OCI-LY1 (cell line): ENCODE measurements at regions not wholly inside any gene's neighbourhood (a gene's known extent, or its start where the extent isn't known, plus 50 kb on each side); places are given as distances from the start of the nearest gene placed in this dataset.

ENCODE experiments used
- H2AFZ ChIP-seq: fragments of 200-600 bp; sonication (generic), shearing (Covaris generic); 2 replicates; pipeline ENCODE4 v1.6.0; 2014; ENCODE audit warnings: antibody characterized with exemption, mild to moderate bottlenecking, low read length
- H3F3A ChIP-seq: fragments of 200-600 bp; sonication (generic), shearing (Covaris generic); 2 replicates; pipeline ENCODE4 v1.6.0; 2014; ENCODE audit warnings: mild to moderate bottlenecking, antibody characterized with exemption, low read length, moderate library complexity; ENCODE audit not compliant: insufficient read depth
- H3K27ac ChIP-seq: fragments of 200-600 bp; sonication (generic); 2 replicates; pipeline ENCODE4 v1.5.1; 2014; ENCODE audit warnings: low read length, mixed run types, mild to moderate bottlenecking, low read depth; ENCODE audit not compliant: poor library complexity, severe bottlenecking
- H3K27me3 ChIP-seq: fragments of 200-600 bp; sonication (generic); 2 replicates; pipeline ENCODE4 v1.6.0; 2014; ENCODE audit warnings: antibody characterized with exemption, mild to moderate bottlenecking, low read length, moderate library complexity; ENCODE audit not compliant: insufficient read depth
- H3K36me3 ChIP-seq: fragments of 200-600 bp; sonication (generic); 2 replicates; pipeline ENCODE4 v1.6.1; 2014; ENCODE audit warnings: mild to moderate bottlenecking, antibody characterized with exemption, low read length, moderate library complexity, mixed read lengths; ENCODE audit not compliant: insufficient read depth
- H3K4me1 ChIP-seq: fragments of 200-600 bp; sonication (generic); 2 replicates; pipeline ENCODE4 v1.5.1; 2014; ENCODE audit warnings: mild to moderate bottlenecking, low read length, moderate library complexity; ENCODE audit not compliant: insufficient read depth, severe bottlenecking
- H3K4me2 ChIP-seq: fragments of 200-600 bp; sonication (generic), shearing (Covaris generic); 2 replicates; pipeline ENCODE4 v1.6.1; 2014; ENCODE audit warnings: low read length
- H3K4me3 ChIP-seq: fragments of 200-600 bp; sonication (generic); 2 replicates; pipeline ENCODE4 v1.5.1; 2014; ENCODE audit warnings: low read length, low read depth, mild to moderate bottlenecking, mixed read lengths; ENCODE audit not compliant: poor library complexity, severe bottlenecking
- H3K79me2 ChIP-seq: fragments of 200-600 bp; shearing (Covaris generic); 2 replicates; pipeline ENCODE4 v1.6.1; 2016; ENCODE audit warnings: mixed run types, low read length, mixed read lengths; ENCODE audit not compliant: insufficient read depth
- H3K9ac ChIP-seq: fragments of 200-600 bp; sonication (generic), shearing (Covaris generic); 2 replicates; pipeline ENCODE4 v1.6.1; 2014; ENCODE audit warnings: mild to moderate bottlenecking, low read length, mixed read lengths
- H3K9me2 ChIP-seq: fragments of 200-600 bp; sonication (generic), shearing (Covaris generic); 2 replicates; pipeline ENCODE4 v1.6.1; 2014; ENCODE audit warnings: low read depth, mild to moderate bottlenecking, low read length, mixed read lengths
- H3K9me3 ChIP-seq: fragments of 200-600 bp; shearing (Covaris generic); 2 replicates; pipeline ENCODE4 v1.6.1; 2014; ENCODE audit warnings: low read length, mixed read lengths
- H4K20me1 ChIP-seq: fragments of 200-600 bp; sonication (generic), shearing (Covaris generic); 2 replicates; pipeline ENCODE4 v1.6.0; 2016; ENCODE audit warnings: mild to moderate bottlenecking, low read length; ENCODE audit not compliant: insufficient read depth
- CTCF ChIP-seq: fragments of 200-600 bp; sonication (generic), shearing (Covaris generic); IDR thresholded peaks from 2 replicates; pipeline ENCODE4 v1.5.1; 2017; ENCODE audit warnings: mild to moderate bottlenecking, antibody characterized with exemption, low read length, moderate library complexity, mixed read lengths
- EZH2 ChIP-seq: fragments of 200-600 bp; sonication (generic), shearing (Covaris generic); IDR thresholded peaks from 2 replicates; pipeline ENCODE4 v1.8.0; 2017; ENCODE audit warnings: borderline replicate concordance, mixed run types, mild to moderate bottlenecking, antibody characterized with exemption, low read length, moderate library complexity, mixed read lengths

GRCh38 chr13:99717959-99718674, 216.8 kb downstream of the TM9SF2 start:
- H3K79me2 ChIP-seq, result no peaks in the 10 kb centered on the region
- H3K27me3 ChIP-seq, result no peaks in the 10 kb centered on the region
- no peak overlapping the region for H3K4me2 ChIP-seq
- no peak overlapping the region for H3K4me3 ChIP-seq
- no peak overlapping the region for H3K9ac ChIP-seq
- H3K27ac ChIP-seq, result no peak overlapping the region
- H3K36me3 ChIP-seq, result no peaks in the 10 kb centered on the region
- H3K9me3 ChIP-seq, result no peaks in the 10 kb centered on the region
- TF ChIP-seq EZH2, result no peak
- no peak for TF ChIP-seq CTCF
- no peaks in the 10 kb centered on the region for H3K9me2 ChIP-seq
- H2AFZ ChIP-seq, result no peak overlapping the region
- no peaks in the 10 kb centered on the region for H4K20me1 ChIP-seq
- no peaks in the 10 kb centered on the region for H3K4me1 ChIP-seq
- H3F3A ChIP-seq, result no peaks in the 10 kb centered on the region

- Histone ChIP-seq H3K4me3 (no peak overlapping the region), H3K36me3 (no peaks in the 10 kb centered on the region), H4K20me1 (no peaks in the 10 kb centered on the region), H3K79me2 (no peaks in the 10 kb centered on the region), H3K27ac (no peak overlapping the region), H2AFZ (no peak overlapping the region), H3K27me3 (no peaks in the 10 kb centered on the region), H3K4me1 (no peaks in the 10 kb centered on the region), H3K9me2 (no peaks in the 10 kb centered on the region), H3K9ac (no peak overlapping the region), H3F3A (no peaks in the 10 kb centered on the region), H3K4me2 (no peak overlapping the region), H3K9me3 (no peaks in the 10 kb centered on the region)
- TF ChIP-seq EZH2 (no peak), CTCF (no peak)
Observed at GRCh38 chr13:99709134-99709533, 207.9 kb downstream of the TM9SF2 start.

GRCh38 chr13:99704390-99704789, 203.1 kb downstream of the TM9SF2 start:
- Histone ChIP-seq H3K9ac (no peak overlapping the region), H2AFZ (no peak overlapping the region), H3K27me3 (no peaks in the 10 kb centered on the region), H3K4me1 (no peaks in the 10 kb centered on the region), H4K20me1 (no peaks in the 10 kb centered on the region), H3K4me2 (no peak overlapping the region), H3K36me3 (no peaks in the 10 kb centered on the region), H3K9me2 (no peaks in the 10 kb centered on the region), H3F3A (no peaks in the 10 kb centered on the region), H3K27ac (no peak overlapping the region), H3K9me3 (no peaks in the 10 kb centered on the region), H3K4me3 (no peak overlapping the region), H3K79me2 (no peaks in the 10 kb centered on the region)
- TF ChIP-seq CTCF, result no peak
- no peak for TF ChIP-seq EZH2
